Psoas muscle (tissue), 7 donors: ENCODE measurements at regions not wholly inside any gene's neighbourhood (a gene's known extent, or its start where the extent isn't known, plus 50 kb on each side); places are given as distances from the start of the nearest gene placed in this dataset.
"Not testable (repeated sequence)": the region's sequence is repeated elsewhere in the genome, so short reads cannot be mapped to it uniquely, and the experiment has no call there.

Experiments used
- ATAC-seq, 4 donors: fragments of 200-7000 bp; cut with Tn5 transposase; one replicate each; pipeline ENCODE4 v1.9.1; 2020; ENCODE audit warnings: moderate library complexity in 3 of 4, mild to moderate bottlenecking in 2 of 4
- DNase-seq, 2 donors: peaks; one replicate each; pipeline ENCODE4 v3.0.0-alpha.2; 2020
- H3K27ac ChIP-seq: fragments of 200-600 bp; one replicate; pipeline ENCODE4 v1.8.0; 2022
- H3K27me3 ChIP-seq, 3 donors: fragments of 200-600 bp in 1 of 3; one replicate each; pipeline versions ENCODE4 v1.6.1 to v1.8.0; 2013 to 2022; ENCODE audit warnings: low read length in 2 of 3, mild to moderate bottlenecking in 2 of 3, moderate library complexity in 1 of 3; ENCODE audit not compliant: insufficient read depth in 3 of 3
- H3K36me3 ChIP-seq, 2 donors: fragments of 200-600 bp in 1 of 2; one replicate each; pipeline versions ENCODE4 v1.6.1 to v1.8.0; 2013 to 2022; ENCODE audit warnings: low read depth in 1 of 2, mild to moderate bottlenecking in 1 of 2, moderate library complexity in 1 of 2; ENCODE audit not compliant: insufficient read depth in 1 of 2
- H3K4me1 ChIP-seq: fragments of 200-600 bp; one replicate; pipeline ENCODE4 v1.8.0; 2022
- H3K4me3 ChIP-seq: fragments of 200-600 bp; one replicate; pipeline ENCODE4 v1.8.0; 2022; ENCODE audit warnings: mild to moderate bottlenecking
- H3K9me3 ChIP-seq: fragments of 200-600 bp; one replicate; pipeline ENCODE4 v1.8.0; 2022
- CTCF ChIP-seq: fragments of 200-600 bp; IDR thresholded peaks from one replicate; pipeline ENCODE4 v1.8.0; 2022; ENCODE audit warnings: antibody characterized with exemption
- WGBS, 3 donors: extraction: QIAGEN DNeasy Blood & Tissue Kit; methylation state at CpG; one replicate each; pipeline versions ENCODE4 v1.1.6 to v1.1.7; 2013; 5-methylcytosine and 5-hydroxymethylcytosine counted together
- intact Hi-C, 2 donors: fragments of 100-400 bp; cut with DNase I; formaldehyde crosslinking; loops; one replicate each; pipeline versions ENCODE4 v1.11.0 to v1.14.2; 2022
- donor health status: healthy with polysubstance abuse.
- donor health status: DM: no; HTN: no; CAD: no; lungs with moderate emphysema.
- donor health status: Bipolar disorder and iron deficiency.
- donor health status: healthy.
- donor health status: DM: yes; HTN: yes; CAD: no.
- donor health status: DM: no; HTN: no; CAD: no.
- donor health status: DM: yes; HTN: yes; CAD: no.

- H3K36me3 ChIP-seq: no peaks in the 10 kb centered on the region
- intact Hi-C loops: no loop called here
- no peaks in the 10 kb centered on the region for H3K4me1 ChIP-seq
- no peak for TF ChIP-seq CTCF
- no peak overlapping the region for H3K4me3 ChIP-seq
- 79 to 82% (median 81%) methylated on average over 2 of the region's 2 CpGs for WGBS, 3 donors
- no peak overlapping the region for H3K27ac ChIP-seq
- ATAC-seq (no peak), DNase-seq (no peak)
- H3K27me3 ChIP-seq: no peaks in the 10 kb centered on the region
- no peaks in the 10 kb centered on the region for H3K9me3 ChIP-seq
Observed at GRCh38 chr7:81854518-81854917, 84.7 kb upstream of the HGF start.

GRCh38 chr7:81852701-81853100 is 82.9 kb upstream of the HGF start:
- DNase-seq: no peak
- Histone ChIP-seq H3K4me3 (no peak overlapping the region), H3K27ac (no peak overlapping the region), H3K4me1 (no peaks in the 10 kb centered on the region), H3K27me3 (no peaks in the 10 kb centered on the region), H3K36me3 (no peaks in the 10 kb centered on the region), H3K9me3 (no peaks in the 10 kb centered on the region)
- no peak for ATAC-seq
- TF ChIP-seq CTCF: no peak
- intact Hi-C loops: no loop called here

- intact Hi-C loops: no loop called here
- H3K4me3 ChIP-seq: no peak overlapping the region
- ATAC-seq: no peak
Observed at GRCh38 chr7:81851413-81851812, 81.6 kb upstream of the HGF start.

GRCh38 chr7:81846398-81846797 is 76.6 kb upstream of the HGF start:
- Histone ChIP-seq H3K4me1 (no peaks in the 10 kb centered on the region), H3K9me3 (no peaks in the 10 kb centered on the region), H3K27me3 (no peaks in the 10 kb centered on the region), H3K27ac (no peak overlapping the region), H3K36me3 (no peaks in the 10 kb centered on the region), H3K4me3 (no peak overlapping the region)
- intact Hi-C loops: no loop called here
- no peak for DNase-seq
- 26 to 35% (median 33%) methylated on average over 1 of the region's 1 CpG for WGBS, 3 donors
- TF ChIP-seq CTCF: no peak
- ATAC-seq: peak in 3 of 4 donors; percentile 31 to 38 (median 35)

More at GRCh38 chr7:81851413-81851812, 81.6 kb upstream of the HGF start:
- Histone ChIP-seq H3K27me3 (no peaks in the 10 kb centered on the region), H3K4me1 (no peaks in the 10 kb centered on the region), H3K27ac (no peak overlapping the region), H3K9me3 (no peaks in the 10 kb centered on the region), H3K36me3 (no peaks in the 10 kb centered on the region)
- no peak for DNase-seq
- TF ChIP-seq CTCF: no peak

GRCh38 chr7:81845744-81846241 is 75.9 kb upstream of the HGF start:
- no peak overlapping the region for H3K4me3 ChIP-seq
- no peak overlapping the region for H3K27ac ChIP-seq
- ATAC-seq (no peak), DNase-seq (no peak)
- no peak for TF ChIP-seq CTCF
- H3K9me3 ChIP-seq: no peaks in the 10 kb centered on the region
- no peaks in the 10 kb centered on the region for H3K4me1 ChIP-seq
- H3K27me3 ChIP-seq: no peaks in the 10 kb centered on the region
- H3K36me3 ChIP-seq: no peaks in the 10 kb centered on the region
- intact Hi-C loops: no loop called here
- 20 to 22% (median 20%) methylated on average over 7 of the region's 7 CpGs for WGBS, 3 donors

GRCh38 chr7:81843657-81844056 is 73.8 kb upstream of the HGF start:
- H3K4me1 ChIP-seq, intact Hi-C loops, DNase-seq, H3K4me3 ChIP-seq, H3K27me3 ChIP-seq, H3K36me3 ChIP-seq, H3K9me3 ChIP-seq, H3K27ac ChIP-seq, ATAC-seq: not testable (repeated sequence)
- WGBS, 3 donors: 94 to 95% (median 95%) methylated on average over 2 of the region's 2 CpGs
